ENCODE measurements at regions not wholly inside any gene's neighbourhood (a gene's known extent, or its start where the extent isn't known, plus 50 kb on each side); places are given as distances from the start of the nearest gene placed in this dataset.

- no peak for TF ChIP-seq CTCF (IDR thresholded peaks at IDR 0.05; ENCODE audit: extremely low read depth in 1 of 2, insufficient read depth in 1 of 2, low read depth in 1 of 2, low read length in 2 of 2)
- no peak for TF ChIP-seq POLR2A (IDR thresholded peaks at IDR 0.05; ENCODE audit: low read depth, low read length)
- no peak for TF ChIP-seq EZH2 (IDR thresholded peaks at IDR 0.05; ENCODE audit: borderline replicate concordance, low read depth, low read length, severe bottlenecking)
These were observed 324.1 kb upstream of the NCAM1 start for GRCh38 chr11:112637076-112637475.
